C4-2B (cell line): ENCODE measurements at regions not wholly inside any gene's neighbourhood (a gene's known extent, or its start where the extent isn't known, plus 50 kb on each side); places are given as distances from the start of the nearest gene placed in this dataset.

Experiments used
- CTCF ChIP-seq: fragments of 450-650 bp; conservative IDR thresholded peaks from 2 replicates; pipeline ENCODE4 v1.5.1; 2017; ENCODE audit warnings: mild to moderate bottlenecking
- ZFX ChIP-seq: fragments of 450-650 bp; IDR thresholded peaks from 2 replicates; pipeline ENCODE4 v1.6.1; 2017

- no peak for TF ChIP-seq CTCF
- TF ChIP-seq ZFX, result no peak
Observed at GRCh38 chr1:193433599-193433998, 247.2 kb upstream of the B3GALT2 start.
